ENCODE measurements at regions not wholly inside any gene's neighbourhood (a gene's known extent, or its start where the extent isn't known, plus 50 kb on each side); places are given as distances from the start of the nearest gene placed in this dataset.

GRCh38 chr3:197378985-197379718 is 80.7 kb upstream of the DLG1 start:
- H3K9ac ChIP-seq (ENCODE audit: low read length): no peak overlapping the region
- H2AFZ ChIP-seq (ENCODE audit: low read depth, low read length): no peak overlapping the region
- H3K27ac ChIP-seq (ENCODE audit: low read length): no peak overlapping the region
- H3K27me3 ChIP-seq (ENCODE audit: low read depth, low read length): peaks cover 5% of the 10 kb centered on the region; the same call in 1 of the 2 replicates
- no peak overlapping the region for H3K4me2 ChIP-seq (ENCODE audit: low read length)
- TF ChIP-seq, protein P1, sequence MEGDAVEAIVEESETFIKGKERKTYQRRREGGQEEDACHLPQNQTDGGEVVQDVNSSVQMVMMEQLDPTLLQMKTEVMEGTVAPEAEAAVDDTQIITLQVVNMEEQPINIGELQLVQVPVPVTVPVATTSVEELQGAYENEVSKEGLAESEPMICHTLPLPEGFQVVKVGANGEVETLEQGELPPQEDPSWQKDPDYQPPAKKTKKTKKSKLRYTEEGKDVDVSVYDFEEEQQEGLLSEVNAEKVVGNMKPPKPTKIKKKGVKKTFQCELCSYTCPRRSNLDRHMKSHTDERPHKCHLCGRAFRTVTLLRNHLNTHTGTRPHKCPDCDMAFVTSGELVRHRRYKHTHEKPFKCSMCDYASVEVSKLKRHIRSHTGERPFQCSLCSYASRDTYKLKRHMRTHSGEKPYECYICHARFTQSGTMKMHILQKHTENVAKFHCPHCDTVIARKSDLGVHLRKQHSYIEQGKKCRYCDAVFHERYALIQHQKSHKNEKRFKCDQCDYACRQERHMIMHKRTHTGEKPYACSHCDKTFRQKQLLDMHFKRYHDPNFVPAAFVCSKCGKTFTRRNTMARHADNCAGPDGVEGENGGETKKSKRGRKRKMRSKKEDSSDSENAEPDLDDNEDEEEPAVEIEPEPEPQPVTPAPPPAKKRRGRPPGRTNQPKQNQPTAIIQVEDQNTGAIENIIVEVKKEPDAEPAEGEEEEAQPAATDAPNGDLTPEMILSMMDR (IDR thresholded peaks at IDR 0.05; ENCODE audit: low read depth, low read length): no peak
- TF ChIP-seq EZH2phosphoT487 (IDR thresholded peaks at IDR 0.05; ENCODE audit: low read depth): no peak
- no peaks in the 10 kb centered on the region for H3K79me2 ChIP-seq (ENCODE audit: low read length)
- no peaks in the 10 kb centered on the region for H3K4me1 ChIP-seq (ENCODE audit: low read length)
- no peaks in the 10 kb centered on the region for H3K9me3 ChIP-seq (ENCODE audit: insufficient read depth, low read length)
- H4K20me1 ChIP-seq (ENCODE audit: insufficient read depth, low read length): no peaks in the 10 kb centered on the region
- H3K36me3 ChIP-seq (replicated peaks; ENCODE audit: low read depth, low read length): no peaks in the 10 kb centered on the region
- no peak overlapping the region for H3K4me3 ChIP-seq (ENCODE audit: low read length)

DNA sequence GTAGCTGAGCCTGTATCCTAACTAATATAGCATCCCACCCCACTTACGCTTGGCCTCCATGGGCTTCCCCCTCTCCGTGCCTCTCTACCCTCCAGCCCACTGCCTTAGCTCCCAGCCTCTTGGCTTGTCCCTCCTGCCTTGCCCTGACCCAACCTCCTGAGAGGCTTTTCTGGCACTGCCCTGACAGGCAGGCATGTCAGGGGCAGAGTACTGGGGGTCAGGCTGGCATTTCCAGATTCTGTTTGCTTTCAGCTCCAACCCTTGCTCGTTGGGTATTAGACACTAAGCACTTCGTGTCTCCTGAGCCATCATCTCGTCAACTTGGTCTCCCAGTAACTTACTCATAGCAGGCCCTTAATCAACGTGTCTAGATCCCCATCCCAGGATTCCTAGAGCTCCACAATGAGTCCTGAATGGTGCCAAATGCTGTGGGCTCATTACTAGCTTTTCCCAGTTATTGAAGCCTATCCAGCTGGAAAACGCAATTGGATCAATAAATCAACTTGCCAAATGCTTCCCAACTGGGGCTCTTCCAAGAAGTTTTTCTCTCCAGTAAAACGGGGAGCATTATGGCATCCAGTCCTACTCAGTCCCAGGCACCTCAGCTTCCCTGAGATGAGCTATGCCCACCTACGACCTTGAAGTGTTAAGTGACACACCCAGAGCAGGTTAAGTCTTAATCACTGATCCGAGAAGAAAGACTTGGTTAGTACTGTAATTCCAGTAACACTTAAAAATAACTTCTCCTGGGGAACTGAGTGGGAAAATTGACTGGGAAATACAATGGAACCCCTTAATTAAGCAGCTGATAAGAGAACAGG is 78.5 kb upstream of the DLG1 start:
- Histone ChIP-seq H3K79me2 (ENCODE audit: low read length) (no peaks in the 10 kb centered on the region), H3K4me1 (ENCODE audit: low read length) (no peaks in the 10 kb centered on the region), H3K9me3 (ENCODE audit: insufficient read depth, low read length) (no peaks in the 10 kb centered on the region), H3K4me2 (ENCODE audit: low read length) (no peak overlapping the region), H3K9ac (ENCODE audit: low read length) (no peak overlapping the region), H3K27me3 (ENCODE audit: low read depth, low read length) (peaks cover 5% of the 10 kb centered on the region), H4K20me1 (ENCODE audit: insufficient read depth, low read length) (no peaks in the 10 kb centered on the region), H2AFZ (ENCODE audit: low read depth, low read length) (no peak overlapping the region), H3K27ac (ENCODE audit: low read length) (no peak overlapping the region), H3K4me3 (ENCODE audit: low read length) (no peak overlapping the region), H3K36me3 (replicated peaks; ENCODE audit: low read depth, low read length) (no peaks in the 10 kb centered on the region)
- TF ChIP-seq EZH2phosphoT487 (IDR thresholded peaks at IDR 0.05; ENCODE audit: low read depth): no peak
- TF ChIP-seq, protein P1 (IDR thresholded peaks at IDR 0.05; ENCODE audit: low read depth, low read length): no peak

- TF ChIP-seq, protein P1 (IDR thresholded peaks at IDR 0.05; ENCODE audit: low read depth, low read length): no peak
- no peak for TF ChIP-seq EZH2phosphoT487 (IDR thresholded peaks at IDR 0.05; ENCODE audit: low read depth)
- Histone ChIP-seq H3K9me3 (ENCODE audit: insufficient read depth, low read length) (no peaks in the 10 kb centered on the region), H3K4me3 (ENCODE audit: low read length) (no peak overlapping the region), H3K4me1 (ENCODE audit: low read length) (no peaks in the 10 kb centered on the region), H2AFZ (ENCODE audit: low read depth, low read length) (no peak overlapping the region), H3K9ac (ENCODE audit: low read length) (no peak overlapping the region), H4K20me1 (ENCODE audit: insufficient read depth, low read length) (no peaks in the 10 kb centered on the region), H3K36me3 (replicated peaks; ENCODE audit: low read depth, low read length) (no peaks in the 10 kb centered on the region), H3K27ac (ENCODE audit: low read length) (no peak overlapping the region), H3K4me2 (ENCODE audit: low read length) (no peak overlapping the region), H3K79me2 (ENCODE audit: low read length) (no peaks in the 10 kb centered on the region), H3K27me3 (ENCODE audit: low read depth, low read length) (peaks cover 9% of the 10 kb centered on the region)
Observed at GRCh38 chr3:197376020-197376419, 77.6 kb upstream of the DLG1 start.

- no peak for TF ChIP-seq EZH2phosphoT487 (IDR thresholded peaks at IDR 0.05; ENCODE audit: low read depth)
- TF ChIP-seq, protein P1 (IDR thresholded peaks at IDR 0.05; ENCODE audit: low read depth, low read length): no peak
- Histone ChIP-seq H3K36me3 (replicated peaks; ENCODE audit: low read depth, low read length) (no peaks in the 10 kb centered on the region), H3K9me3 (ENCODE audit: insufficient read depth, low read length) (no peaks in the 10 kb centered on the region), H3K4me3 (ENCODE audit: low read length) (no peak overlapping the region), H3K4me1 (ENCODE audit: low read length) (no peaks in the 10 kb centered on the region), H3K4me2 (ENCODE audit: low read length) (no peak overlapping the region), H3K27ac (ENCODE audit: low read length) (no peak overlapping the region), H4K20me1 (ENCODE audit: insufficient read depth, low read length) (no peaks in the 10 kb centered on the region), H2AFZ (ENCODE audit: low read depth, low read length) (no peak overlapping the region), H3K79me2 (ENCODE audit: low read length) (no peaks in the 10 kb centered on the region), H3K9ac (ENCODE audit: low read length) (no peak overlapping the region), H3K27me3 (ENCODE audit: low read depth, low read length) (peaks cover 9% of the 10 kb centered on the region)
Observed at GRCh38 chr3:197375001-197375441, 76.6 kb upstream of the DLG1 start.
